Right ventricle myocardium inferior (tissue), 1 donor: ENCODE measurements at regions not wholly inside any gene's neighbourhood (a gene's known extent, or its start where the extent isn't known, plus 50 kb on each side); places are given as distances from the start of the nearest gene placed in this dataset.
"Not testable (repeated sequence)": the region's sequence is repeated elsewhere in the genome, so short reads cannot be mapped to it uniquely, and the experiment has no call there.

Experiments
- ATAC-seq: fragments of 200-7000 bp; cut with Tn5 transposase; one replicate; pipeline ENCODE4 v1.9.1; 2020; ENCODE audit warnings: mild to moderate bottlenecking, moderate library complexity
- DNase-seq: peaks from one replicate; pipeline ENCODE4 v3.0.0; 2021; ENCODE audit errors: missing footprints
- intact Hi-C: fragments of 100-400 bp; cut with DNase I; formaldehyde crosslinking; loops from one replicate; pipeline ENCODE4 v1.11.0; 2022
- donor health status: DM: no; HTN: yes; CAD: no; lungs with severe emphysema.

DNA sequence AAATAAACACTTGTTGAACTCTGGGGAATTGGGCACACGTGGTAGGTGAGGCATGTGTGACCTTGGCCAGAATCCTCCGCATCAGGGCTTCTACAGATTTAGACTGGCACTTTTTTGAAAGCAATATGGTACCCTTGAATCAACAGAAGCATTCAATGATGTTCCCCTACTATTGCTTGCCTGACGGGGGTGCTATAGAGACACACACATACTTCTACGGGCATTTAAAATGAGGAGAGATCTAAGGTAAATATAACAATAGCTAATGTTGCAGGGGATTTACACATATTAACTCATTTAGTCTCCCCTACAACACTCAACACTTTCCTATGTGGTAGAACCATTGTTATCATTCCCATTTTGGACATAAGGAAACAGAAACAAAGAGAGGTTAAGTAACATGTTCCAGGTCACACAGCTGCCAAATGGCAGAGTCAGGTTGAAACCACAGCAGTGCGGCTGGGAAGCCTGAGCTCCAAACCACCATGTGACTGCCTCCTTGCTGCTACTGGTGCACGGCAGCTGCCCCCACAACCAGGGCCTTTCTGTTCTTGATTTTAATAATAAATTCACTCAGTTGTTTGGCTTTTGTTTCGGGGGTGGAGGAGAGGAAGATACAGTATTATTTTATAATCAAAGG lies 147.4 kb downstream of the ZNF281 start:
- no peak for DNase-seq
- intact Hi-C loops: no loop called here
- no peak for ATAC-seq

GRCh38 chr1:200260597-200261335 lies 149.1 kb downstream of the ZNF281 start:
- intact Hi-C loops: no loop called here
- ATAC-seq: no peak
- no peak for DNase-seq

- DNase-seq: no peak
- intact Hi-C loops: no loop called here
- ATAC-seq: no peak
These were observed 151.1 kb downstream of the ZNF281 start for GRCh38 chr1:200258447-200259375.

- intact Hi-C loops: no loop called here
- no peak for ATAC-seq
- DNase-seq: no peak
These were observed 152.6 kb downstream of the ZNF281 start for GRCh38 chr1:200257235-200257634.

GRCh38 chr1:200254602-200255001 lies 155.2 kb downstream of the ZNF281 start:
- DNase-seq, ATAC-seq, intact Hi-C loops: not testable (repeated sequence)

- DNase-seq (no peak), ATAC-seq (no peak)
- intact Hi-C loops: no loop called here
These were observed 155.9 kb downstream of the ZNF281 start for GRCh38 chr1:200253774-200254495.

GRCh38 chr1:200252531-200252930 lies 157.3 kb downstream of the ZNF281 start:
- DNase-seq: no peak
- no peak for ATAC-seq
- intact Hi-C loops: no loop called here

DNA sequence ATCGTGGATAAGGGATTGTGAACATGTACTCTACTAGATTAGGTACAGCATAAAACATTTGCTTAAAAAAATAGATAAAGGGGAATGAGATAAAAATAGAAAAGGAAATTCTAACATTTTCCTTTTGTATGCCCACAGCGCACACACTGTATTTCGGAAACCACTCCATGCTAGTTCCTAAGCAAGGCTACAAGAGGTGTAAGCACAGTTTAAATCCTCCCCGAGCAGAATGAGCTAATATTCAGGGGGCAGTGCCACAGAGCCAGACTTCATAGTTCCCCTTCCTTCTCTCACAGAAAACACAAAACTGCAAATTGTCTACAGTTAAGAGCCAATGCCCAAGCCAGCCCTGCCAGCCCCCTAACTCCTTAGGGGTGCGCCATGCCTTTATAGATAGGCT lies 159.4 kb downstream of the ZNF281 start:
- ATAC-seq: no peak
- intact Hi-C loops: no loop called here
- no peak for DNase-seq

DNA sequence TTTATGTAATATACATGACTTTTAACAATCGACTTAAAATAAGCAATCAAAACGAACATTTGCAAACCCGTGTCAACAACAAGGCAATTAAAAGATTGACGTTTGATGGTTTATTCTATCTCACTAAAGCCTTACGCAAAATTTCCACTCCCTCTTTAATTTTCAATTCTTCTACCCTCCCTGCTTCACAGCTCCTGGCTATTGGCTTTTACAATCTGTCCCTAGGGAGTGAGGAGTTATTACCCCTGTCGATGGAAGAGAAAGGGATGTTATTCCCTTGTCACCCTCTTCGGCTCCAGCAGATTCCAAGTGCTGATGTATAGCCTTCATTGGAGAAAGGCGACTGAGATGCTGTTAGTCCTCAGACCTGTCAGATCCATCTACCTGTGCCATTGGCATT lies 161.3 kb downstream of the ZNF281 start:
- intact Hi-C loops: no loop called here
- no peak for ATAC-seq
- no peak for DNase-seq

- ATAC-seq (no peak), DNase-seq (no peak)
- intact Hi-C loops: no loop called here
These were observed 162.3 kb downstream of the ZNF281 start for GRCh38 chr1:200247518-200247917.

DNA sequence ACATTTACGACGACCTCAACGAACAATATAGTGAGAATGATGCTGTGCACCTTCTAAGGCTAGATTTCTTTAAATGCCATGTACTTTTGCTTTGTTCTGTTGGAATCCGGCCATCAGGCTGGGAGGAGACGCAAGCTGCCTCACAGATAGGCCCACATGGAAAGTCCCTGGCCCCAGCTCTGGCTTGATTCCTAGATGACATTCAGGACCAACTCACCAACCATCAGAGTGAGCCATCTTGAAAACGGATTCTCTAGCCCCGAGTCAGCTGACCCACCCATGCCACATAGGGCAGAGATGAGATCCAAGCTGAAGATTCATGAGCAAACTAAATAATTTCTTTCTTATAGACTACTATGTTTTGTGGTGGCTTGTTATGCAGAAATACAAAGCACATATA lies 164.4 kb downstream of the ZNF281 start:
- ATAC-seq (no peak), DNase-seq (no peak)
- intact Hi-C loops: no loop called here

DNA sequence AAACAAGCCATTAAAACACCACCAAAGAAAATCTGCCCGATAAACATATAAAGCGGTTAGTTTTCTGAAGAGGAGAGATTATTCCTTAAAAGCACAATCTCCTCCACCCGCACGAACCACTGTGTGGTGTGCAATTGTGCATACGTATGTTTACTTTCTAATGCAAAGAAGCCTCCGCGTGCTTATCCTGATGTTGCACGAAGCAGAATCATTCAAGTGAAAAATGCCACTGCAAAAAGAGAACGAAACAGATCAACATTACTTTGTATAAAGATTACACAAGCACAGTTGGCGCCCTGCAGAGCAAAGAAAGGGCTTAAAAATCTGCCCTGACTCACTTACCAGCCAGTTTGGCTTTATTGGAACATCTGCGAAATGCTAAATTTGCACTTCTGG lies 166.8 kb downstream of the ZNF281 start:
- intact Hi-C loops: no loop called here
- no peak for DNase-seq
- no peak for ATAC-seq

GRCh38 chr1:200242110-200243041 lies 167.5 kb downstream of the ZNF281 start:
- intact Hi-C loops: no loop called here
- ATAC-seq: peak; percentile 39
- DNase-seq: no peak

DNA sequence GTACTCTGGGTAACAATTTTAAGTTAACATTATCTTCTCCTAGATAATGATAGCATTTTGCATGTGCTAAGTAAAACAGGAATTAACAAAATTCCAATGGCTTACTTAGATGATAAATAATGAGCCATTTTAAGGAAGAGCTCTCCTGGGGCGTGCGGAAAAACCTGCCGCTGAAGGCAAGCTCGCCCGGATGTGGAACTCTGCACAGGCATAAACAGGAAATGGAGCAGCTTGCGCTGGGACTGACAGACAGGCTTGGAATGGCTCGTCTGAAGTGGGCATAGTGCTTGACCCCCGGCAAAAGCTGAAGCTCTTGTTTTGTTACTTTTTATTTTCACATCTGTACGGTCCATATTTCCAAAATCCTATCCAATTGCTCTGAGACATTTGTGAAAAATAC lies 169.2 kb downstream of the ZNF281 start:
- DNase-seq (no peak), ATAC-seq (no peak)
- intact Hi-C loops: no loop called here

- intact Hi-C loops: no loop called here
- DNase-seq (no peak), ATAC-seq (no peak)
These were observed 171.5 kb downstream of the ZNF281 start for GRCh38 chr1:200238311-200238710.

DNA sequence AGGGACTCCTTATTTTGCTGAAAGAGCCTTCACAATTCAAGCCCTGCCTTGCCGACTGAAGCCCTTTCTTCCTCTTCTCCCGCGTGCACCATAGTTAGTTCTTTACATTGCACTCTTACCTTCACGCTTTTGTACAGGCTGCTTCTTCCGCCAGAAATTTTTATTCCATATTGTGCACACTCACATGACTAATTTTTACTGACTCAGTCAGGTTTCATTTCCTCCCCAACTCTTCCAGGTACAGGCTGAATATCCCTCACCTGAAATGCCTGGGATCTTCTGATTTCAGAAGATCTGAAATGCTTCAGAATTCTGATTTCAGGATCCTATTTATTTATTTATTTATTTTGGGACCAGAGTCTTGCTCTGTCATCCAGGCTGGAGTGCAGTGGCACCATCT lies 172.8 kb downstream of the ZNF281 start:
- ATAC-seq (no peak), DNase-seq (no peak)
- intact Hi-C loops: no loop called here

- ATAC-seq (no peak), DNase-seq (no peak)
- intact Hi-C loops: no loop called here
These were observed 174.9 kb downstream of the ZNF281 start for GRCh38 chr1:200234938-200235337.

- ATAC-seq (no peak), DNase-seq (no peak)
- intact Hi-C loops: no loop called here
These were observed 176.4 kb downstream of the ZNF281 start for GRCh38 chr1:200233393-200233792.
